Panc1 (cell line): ENCODE measurements at regions not wholly inside any gene's neighbourhood (a gene's known extent, or its start where the extent isn't known, plus 50 kb on each side); places are given as distances from the start of the nearest gene placed in this dataset.

Source experiments
- CTCF ChIP-seq: fragments of 450-650 bp; IDR thresholded peaks from 2 replicates; pipeline ENCODE4 v1.5.1; 2017; ENCODE audit warnings: mild to moderate bottlenecking
- POLR2AphosphoS5 ChIP-seq: IDR thresholded peaks from 2 replicates; pipeline ENCODE4 v1.6.1; 2012; ENCODE audit warnings: mild to moderate bottlenecking, low read depth, low read length, moderate library complexity

GRCh38 chr5:20949636-20950035 lies 961.6 kb upstream of the CDH18 start:
- no peak for TF ChIP-seq CTCF
- TF ChIP-seq POLR2AphosphoS5 = no peak
